Lower lobe of right lung (tissue), 2 donors: ENCODE measurements at regions not wholly inside any gene's neighbourhood (a gene's known extent, or its start where the extent isn't known, plus 50 kb on each side); places are given as distances from the start of the nearest gene placed in this dataset.
"Not testable (repeated sequence)": the region's sequence is repeated elsewhere in the genome, so short reads cannot be mapped to it uniquely, and the experiment has no call there.

Experiments
- ATAC-seq, 2 donors: fragments of 200-7000 bp; cut with Tn5 transposase; one replicate each; pipeline ENCODE4 v1.9.1; 2020 to 2022; ENCODE audit warnings: mild to moderate bottlenecking in 2 of 2, moderate library complexity in 2 of 2
- DNase-seq: peaks from one replicate; pipeline ENCODE4 v3.0.0-alpha.2; 2020
- H3K27ac ChIP-seq: fragments of 200-600 bp; one replicate; pipeline ENCODE4 v1.8.0; 2022
- H3K27me3 ChIP-seq: fragments of 200-600 bp; one replicate; pipeline ENCODE4 v1.8.0; 2022; ENCODE audit warnings: low read depth
- H3K36me3 ChIP-seq: fragments of 200-600 bp; one replicate; pipeline ENCODE4 v1.8.0; 2022; ENCODE audit warnings: mild to moderate bottlenecking
- H3K4me1 ChIP-seq: fragments of 200-600 bp; one replicate; pipeline ENCODE4 v1.8.0; 2022
- H3K4me3 ChIP-seq: fragments of 200-600 bp; one replicate; pipeline ENCODE4 v1.8.0; 2022; ENCODE audit warnings: mild to moderate bottlenecking
- H3K9me3 ChIP-seq: fragments of 200-600 bp; one replicate; pipeline ENCODE4 v1.8.0; 2022
- intact Hi-C: fragments of 100-400 bp; cut with DNase I; formaldehyde crosslinking; loops from one replicate; pipeline ENCODE4 v1.11.0; 2022
- TF ChIP-seq, protein P1 (sequence below): fragments of 200-600 bp; IDR thresholded peaks from one replicate; pipeline ENCODE4 v1.8.0; 2022; ENCODE audit warnings: antibody characterized with exemption, mild to moderate bottlenecking
- donor health status: DM: no; HTN: yes; CAD: no; lungs with severe emphysema.

GRCh38 chr4:28449085-28449484 lies 1588.4 kb downstream of the STIM2 start:
- Histone ChIP-seq H3K27ac (no peak overlapping the region), H3K9me3 (no peaks in the 10 kb centered on the region), H3K4me3 (no peak overlapping the region), H3K36me3 (no peaks in the 10 kb centered on the region), H3K27me3 (no peaks in the 10 kb centered on the region), H3K4me1 (no peaks in the 10 kb centered on the region)
- DNase-seq (no peak), ATAC-seq (no peak)
- intact Hi-C loops, result no loop called here
- TF ChIP-seq, protein P1, sequence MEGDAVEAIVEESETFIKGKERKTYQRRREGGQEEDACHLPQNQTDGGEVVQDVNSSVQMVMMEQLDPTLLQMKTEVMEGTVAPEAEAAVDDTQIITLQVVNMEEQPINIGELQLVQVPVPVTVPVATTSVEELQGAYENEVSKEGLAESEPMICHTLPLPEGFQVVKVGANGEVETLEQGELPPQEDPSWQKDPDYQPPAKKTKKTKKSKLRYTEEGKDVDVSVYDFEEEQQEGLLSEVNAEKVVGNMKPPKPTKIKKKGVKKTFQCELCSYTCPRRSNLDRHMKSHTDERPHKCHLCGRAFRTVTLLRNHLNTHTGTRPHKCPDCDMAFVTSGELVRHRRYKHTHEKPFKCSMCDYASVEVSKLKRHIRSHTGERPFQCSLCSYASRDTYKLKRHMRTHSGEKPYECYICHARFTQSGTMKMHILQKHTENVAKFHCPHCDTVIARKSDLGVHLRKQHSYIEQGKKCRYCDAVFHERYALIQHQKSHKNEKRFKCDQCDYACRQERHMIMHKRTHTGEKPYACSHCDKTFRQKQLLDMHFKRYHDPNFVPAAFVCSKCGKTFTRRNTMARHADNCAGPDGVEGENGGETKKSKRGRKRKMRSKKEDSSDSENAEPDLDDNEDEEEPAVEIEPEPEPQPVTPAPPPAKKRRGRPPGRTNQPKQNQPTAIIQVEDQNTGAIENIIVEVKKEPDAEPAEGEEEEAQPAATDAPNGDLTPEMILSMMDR, result no peak

DNA sequence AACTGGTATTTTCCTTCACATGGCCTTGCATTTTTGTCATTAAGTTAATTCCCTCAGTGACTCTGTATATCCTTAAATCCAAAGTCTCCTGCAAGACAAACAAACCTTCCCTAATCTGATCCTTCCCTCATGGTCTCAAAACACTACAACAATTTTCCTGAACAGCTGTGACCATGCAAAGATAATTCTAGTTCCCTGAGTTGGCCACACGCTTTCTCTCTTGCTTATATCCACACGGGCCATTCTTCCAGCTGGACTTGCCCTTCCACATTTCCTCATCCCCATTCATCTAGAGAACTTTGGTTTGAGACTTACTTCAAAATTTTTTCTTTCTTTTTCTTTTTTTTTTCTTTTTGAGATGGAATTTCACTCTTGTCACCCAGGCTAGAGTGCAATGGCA lies 1590.7 kb downstream of the STIM2 start:
- intact Hi-C loops, result no loop called here

DNA sequence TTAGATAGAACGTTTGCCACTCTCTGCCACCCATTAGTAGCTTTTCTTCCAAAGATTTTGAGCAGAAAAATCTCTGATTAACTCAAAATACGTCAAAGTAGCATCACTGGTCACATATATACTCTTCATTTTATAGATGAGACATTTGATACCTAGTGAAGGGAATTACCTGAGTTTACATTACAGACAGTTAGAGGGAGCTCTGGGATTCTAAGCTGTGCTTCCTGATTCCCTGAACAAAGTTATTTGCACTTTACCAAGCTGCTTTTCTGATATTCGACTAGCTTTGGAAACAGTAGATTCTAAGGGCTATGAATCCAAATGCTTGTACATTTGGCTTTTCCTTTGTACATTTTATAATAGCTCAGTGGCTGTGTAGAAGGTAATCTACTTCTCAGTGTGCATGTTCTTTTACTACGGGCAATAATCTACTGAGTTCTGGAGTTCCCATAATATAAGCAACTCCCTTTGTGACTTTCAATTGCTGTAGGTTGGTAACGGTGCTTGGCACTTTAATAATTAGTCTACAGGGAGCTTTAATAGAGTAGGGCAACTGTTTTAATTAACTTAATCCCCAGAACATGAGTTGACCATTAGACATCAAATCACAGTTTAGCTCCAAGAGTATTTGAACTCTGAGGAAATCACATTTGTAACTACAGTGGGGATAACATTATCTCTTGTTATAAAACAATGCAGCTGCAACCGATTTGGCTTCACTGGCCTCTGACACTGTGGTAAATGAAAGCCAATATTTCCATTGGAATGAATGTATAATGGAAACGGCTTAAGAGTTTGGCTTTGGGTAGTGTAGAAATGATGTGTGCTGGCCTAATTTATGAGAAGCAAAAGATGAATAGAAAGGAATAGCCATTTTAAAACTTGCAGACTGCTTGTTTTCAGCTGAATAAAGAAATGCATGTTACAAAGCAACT lies 1602.4 kb downstream of the STIM2 start:
- intact Hi-C loops, result no loop called here
- no peaks in the 10 kb centered on the region for H3K4me1 ChIP-seq
- H3K27ac ChIP-seq, result no peak overlapping the region
- DNase-seq (no peak), ATAC-seq (no peak)
- H3K36me3 ChIP-seq, result no peaks in the 10 kb centered on the region
- H3K9me3 ChIP-seq, result no peaks in the 10 kb centered on the region
- no peaks in the 10 kb centered on the region for H3K27me3 ChIP-seq
- H3K4me3 ChIP-seq, result no peak overlapping the region
- TF ChIP-seq, protein P1, result no peak

More for the DNA sequence above, 1590.7 kb downstream of the STIM2 start:
- Histone ChIP-seq H3K36me3 (no peaks in the 10 kb centered on the region), H3K4me1 (no peaks in the 10 kb centered on the region), H3K9me3 (no peaks in the 10 kb centered on the region), H3K4me3 (no peak overlapping the region), H3K27ac (no peak overlapping the region), H3K27me3 (no peaks in the 10 kb centered on the region)
- TF ChIP-seq, protein P1, result no peak
- DNase-seq, result no peak
- no peak for ATAC-seq

- ATAC-seq, result no peak
- no peak for DNase-seq
- H3K36me3 ChIP-seq, result no peaks in the 10 kb centered on the region
- no peak overlapping the region for H3K27ac ChIP-seq
- no peaks in the 10 kb centered on the region for H3K9me3 ChIP-seq
- no peak overlapping the region for H3K4me3 ChIP-seq
- H3K27me3 ChIP-seq, result no peaks in the 10 kb centered on the region
- H3K4me1 ChIP-seq, result no peaks in the 10 kb centered on the region
- intact Hi-C loops, result no loop called here
- TF ChIP-seq, protein P1, result no peak
Observed at GRCh38 chr4:28464823-28465222, 1604.2 kb downstream of the STIM2 start.

DNA sequence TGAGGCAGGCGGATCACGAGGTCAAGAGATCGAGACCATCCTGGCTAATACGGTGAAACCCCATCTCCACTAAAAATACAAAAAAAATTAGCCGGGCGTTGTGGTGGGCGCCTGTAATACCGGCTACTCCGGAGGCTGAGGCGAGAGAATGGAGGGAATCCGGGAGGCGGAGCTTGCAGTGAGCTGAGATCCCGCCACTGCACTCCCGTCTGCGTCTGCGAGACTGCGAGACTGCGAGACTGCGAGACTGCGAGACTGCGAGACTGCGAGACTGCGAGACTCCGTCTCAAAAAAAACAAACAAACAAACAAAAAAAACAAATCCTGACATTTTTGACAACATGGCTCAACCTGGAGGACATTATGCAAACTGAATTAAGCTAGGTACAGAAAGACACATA lies 1606.2 kb downstream of the STIM2 start:
- H3K4me3 ChIP-seq, H3K9me3 ChIP-seq, H3K36me3 ChIP-seq, intact Hi-C loops, DNase-seq, H3K27me3 ChIP-seq, H3K27ac ChIP-seq, ATAC-seq, H3K4me1 ChIP-seq: not testable (repeated sequence)

- H3K4me1 ChIP-seq, result no peaks in the 10 kb centered on the region
- H3K36me3 ChIP-seq, result no peaks in the 10 kb centered on the region
- H3K9me3 ChIP-seq, result no peaks in the 10 kb centered on the region
- H3K4me3 ChIP-seq, result no peak overlapping the region
- ATAC-seq (no peak), DNase-seq (no peak)
- H3K27me3 ChIP-seq, result no peaks in the 10 kb centered on the region
- TF ChIP-seq, protein P1, result no peak
- intact Hi-C loops, result no loop called here
- H3K27ac ChIP-seq, result no peak overlapping the region
Observed at GRCh38 chr4:28469387-28469786, 1608.7 kb downstream of the STIM2 start.
